Testis (tissue), 2 donors: ENCODE measurements at regions not wholly inside any gene's neighbourhood (a gene's known extent, or its start where the extent isn't known, plus 50 kb on each side); places are given as distances from the start of the nearest gene placed in this dataset.

Source experiments
- DNase-seq: peaks from one replicate; pipeline ENCODE4 v3.0.0-alpha.2; 2019
- H3K27ac ChIP-seq, 2 donors: fragments of 200-600 bp; sonication (generic); one replicate each; pipeline ENCODE4 v1.5.1; 2019
- H3K27me3 ChIP-seq: fragments of 200-600 bp; sonication (generic); one replicate; pipeline ENCODE4 v1.5.1; 2019
- H3K36me3 ChIP-seq: fragments of 200-600 bp; sonication (generic); one replicate; pipeline ENCODE4 v1.5.1; 2017; ENCODE audit warnings: low read depth; ENCODE audit errors: missing control alignments
- H3K4me1 ChIP-seq: fragments of 200-600 bp; sonication (generic); one replicate; pipeline ENCODE4 v1.5.1; 2019
- H3K4me3 ChIP-seq, 2 donors: fragments of 200-600 bp; sonication (generic); one replicate each; pipeline ENCODE4 v1.5.1; 2017 to 2019
- H3K9me3 ChIP-seq: fragments of 200-600 bp; sonication (generic); one replicate; pipeline ENCODE4 v1.5.1; 2017
- CTCF ChIP-seq, 3 experiments: fragments of 450-650 bp in 2 of 3; fragments of 200-600 bp in 1 of 3; sonication (generic) in 1 of 3; IDR thresholded peaks; one replicate each; pipeline ENCODE4 v1.5.1; 2016 to 2019; ENCODE audit warnings: antibody characterized with exemption in 3 of 3, mild to moderate bottlenecking in 2 of 3, moderate library complexity in 1 of 3
- POLR2A ChIP-seq: fragments of 450-650 bp; IDR thresholded peaks from one replicate; pipeline ENCODE4 v1.6.1; 2017; ENCODE audit warnings: antibody characterized with exemption, mild to moderate bottlenecking, moderate library complexity
- WGBS, 2 donors: methylation state at CpG; one replicate each; pipeline ENCODE4 v1.1.5; 2018; 5-methylcytosine and 5-hydroxymethylcytosine counted together
- intact Hi-C: fragments of 100-400 bp; cut with DNase I; formaldehyde crosslinking; loops from one replicate; pipeline ENCODE4 v1.15.1; 2023; ENCODE audit warnings: low total_unique reads

GRCh38 chrX:117120700-117121099 is 657.9 kb upstream of the CT83 start:
- no peak for DNase-seq
- no peaks in the 10 kb centered on the region for H3K9me3 ChIP-seq
- WGBS, 2 donors: 62 to 77% methylated on average over 1 to 2 of the region's 2 CpGs

GRCh38 chrX:117096528-117096927 is 633.8 kb upstream of the CT83 start:
- Histone ChIP-seq H3K9me3 (no peaks in the 10 kb centered on the region), H3K27ac (no peak overlapping the region), H3K4me1 (no peaks in the 10 kb centered on the region), H3K4me3 (no peak overlapping the region), H3K27me3 (no peaks in the 10 kb centered on the region), H3K36me3 (no peaks in the 10 kb centered on the region)
- TF ChIP-seq POLR2A: no peak
- no peak for DNase-seq
- intact Hi-C loops: no loop called here

More at GRCh38 chrX:117120700-117121099, 657.9 kb upstream of the CT83 start:
- intact Hi-C loops: no loop called here
- Histone ChIP-seq H3K4me1 (no peaks in the 10 kb centered on the region), H3K27ac (no peak overlapping the region), H3K4me3 (no peak overlapping the region), H3K27me3 (no peaks in the 10 kb centered on the region), H3K36me3 (no peaks in the 10 kb centered on the region)
- TF ChIP-seq POLR2A: no peak
- no peak for TF ChIP-seq CTCF (IDR thresholded peaks at IDR 0.05)

GRCh38 chrX:117095393-117095792 is 632.6 kb upstream of the CT83 start:
- intact Hi-C loops: no loop called here
- Histone ChIP-seq H3K9me3 (no peaks in the 10 kb centered on the region), H3K36me3 (no peaks in the 10 kb centered on the region), H3K4me1 (no peaks in the 10 kb centered on the region), H3K27ac (no peak overlapping the region), H3K27me3 (no peaks in the 10 kb centered on the region), H3K4me3 (no peak overlapping the region)
- TF ChIP-seq CTCF (IDR thresholded peaks at IDR 0.05) (no peak), POLR2A (no peak)
- WGBS, 2 donors: 84 to 93% methylated on average over 2 of the region's 2 CpGs
- no peak for DNase-seq

- Histone ChIP-seq H3K27me3 (no peaks in the 10 kb centered on the region), H3K4me3 (no peak overlapping the region), H3K4me1 (no peaks in the 10 kb centered on the region), H3K27ac (no peak overlapping the region), H3K36me3 (no peaks in the 10 kb centered on the region), H3K9me3 (no peaks in the 10 kb centered on the region)
- 81 to 85% methylated on average over 1 of the region's 1 CpG for WGBS, 2 donors
- TF ChIP-seq POLR2A: no peak
- TF ChIP-seq CTCF (IDR thresholded peaks at IDR 0.05): no peak
- intact Hi-C loops: no loop called here
- DNase-seq: no peak
These were observed 631.4 kb upstream of the CT83 start for GRCh38 chrX:117094149-117094548.

GRCh38 chrX:117093319-117093718 is 630.5 kb upstream of the CT83 start:
- no peaks in the 10 kb centered on the region for H3K36me3 ChIP-seq
- WGBS, 2 donors: 81 to 90% methylated on average over 1 of the region's 1 CpG
- no peak overlapping the region for H3K4me3 ChIP-seq
- DNase-seq: no peak
- no peaks in the 10 kb centered on the region for H3K4me1 ChIP-seq
- no peaks in the 10 kb centered on the region for H3K9me3 ChIP-seq
- TF ChIP-seq CTCF (IDR thresholded peaks at IDR 0.05): no peak
- intact Hi-C loops: no loop called here
- H3K27me3 ChIP-seq: no peaks in the 10 kb centered on the region
- H3K27ac ChIP-seq: no peak overlapping the region
